ENCODE measurements at regions not wholly inside any gene's neighbourhood (a gene's known extent, or its start where the extent isn't known, plus 50 kb on each side); places are given as distances from the start of the nearest gene placed in this dataset.

GRCh38 chr16:51670527-51670926, 519.5 kb upstream of the SALL1 start:
- H3K9me3 Mint-ChIP-seq = no peaks in the 10 kb centered on the region
- TF ChIP-seq CTCF (IDR thresholded peaks at IDR 0.05) = no peak
- no peak for DNase-seq
- H3K27ac Mint-ChIP-seq = peak overlapping the region; percentile 11
- H3K36me3 Mint-ChIP-seq (ENCODE audit: low read depth) = peaks cover 5% of the 10 kb centered on the region
- peaks cover 4% of the 10 kb centered on the region for H3K27me3 Mint-ChIP-seq (ENCODE audit: low read depth, poor library complexity)
- H3K4me1 Mint-ChIP-seq = peaks cover 49% of the 10 kb centered on the region
- no peak overlapping the region for H3K4me3 Mint-ChIP-seq

GRCh38 chr16:51666821-51667220, 515.8 kb upstream of the SALL1 start:
- DNase-seq = no peak
- TF ChIP-seq CTCF (IDR thresholded peaks at IDR 0.05) = no peak
- Mint-ChIP-seq H3K4me1 (peaks cover 58% of the 10 kb centered on the region), H3K36me3 (ENCODE audit: low read depth) (peaks cover 7% of the 10 kb centered on the region), H3K27me3 (ENCODE audit: low read depth, poor library complexity) (no peaks in the 10 kb centered on the region), H3K27ac (peak overlapping the region; percentile 66), H3K4me3 (no peak overlapping the region), H3K9me3 (peaks cover 4% of the 10 kb centered on the region)

- Mint-ChIP-seq H3K36me3 (ENCODE audit: low read depth) (peaks cover 7% of the 10 kb centered on the region), H3K4me1 (peaks cover 58% of the 10 kb centered on the region), H3K4me3 (peak overlapping the region; percentile 0), H3K27ac (peak overlapping the region; percentile 96), H3K9me3 (peaks cover 4% of the 10 kb centered on the region), H3K27me3 (ENCODE audit: low read depth, poor library complexity) (no peaks in the 10 kb centered on the region)
- DNase-seq = no peak
- no peak for TF ChIP-seq CTCF (IDR thresholded peaks at IDR 0.05)
Observed at GRCh38 chr16:51666074-51666473, 515.0 kb upstream of the SALL1 start.

GRCh38 chr16:51665436-51665998, 514.4 kb upstream of the SALL1 start:
- DNase-seq = no peak
- peaks cover 4% of the 10 kb centered on the region for H3K9me3 Mint-ChIP-seq
- no peak overlapping the region for H3K4me3 Mint-ChIP-seq
- H3K27me3 Mint-ChIP-seq (ENCODE audit: low read depth, poor library complexity) = no peaks in the 10 kb centered on the region
- peak overlapping the region; percentile 21 for H3K27ac Mint-ChIP-seq
- H3K4me1 Mint-ChIP-seq = peaks cover 61% of the 10 kb centered on the region
- no peak for TF ChIP-seq CTCF (IDR thresholded peaks at IDR 0.05)
- peaks cover 7% of the 10 kb centered on the region for H3K36me3 Mint-ChIP-seq (ENCODE audit: low read depth)

GRCh38 chr16:51658531-51658930, 507.5 kb upstream of the SALL1 start:
- DNase-seq = no peak
- H3K9me3 Mint-ChIP-seq = peaks cover 7% of the 10 kb centered on the region
- no peaks in the 10 kb centered on the region for H3K27me3 Mint-ChIP-seq (ENCODE audit: low read depth, poor library complexity)
- H3K36me3 Mint-ChIP-seq (ENCODE audit: low read depth) = peaks cover 4% of the 10 kb centered on the region
- no peak for TF ChIP-seq CTCF (IDR thresholded peaks at IDR 0.05)
- peak overlapping the region; percentile 83 for H3K27ac Mint-ChIP-seq
- H3K4me3 Mint-ChIP-seq = no peak overlapping the region
- H3K4me1 Mint-ChIP-seq = peaks cover 54% of the 10 kb centered on the region

- Mint-ChIP-seq H3K27me3 (ENCODE audit: low read depth, poor library complexity) (no peaks in the 10 kb centered on the region), H3K27ac (no peak overlapping the region), H3K36me3 (ENCODE audit: low read depth) (peaks cover 4% of the 10 kb centered on the region), H3K4me3 (no peak overlapping the region), H3K9me3 (peaks cover 7% of the 10 kb centered on the region), H3K4me1 (peaks cover 48% of the 10 kb centered on the region)
- TF ChIP-seq CTCF (IDR thresholded peaks at IDR 0.05) = no peak
- DNase-seq = no peak
Observed at GRCh38 chr16:51657848-51658247, 506.8 kb upstream of the SALL1 start.
